NT2/D1 (cell line): ENCODE measurements at regions not wholly inside any gene's neighbourhood (a gene's known extent, or its start where the extent isn't known, plus 50 kb on each side); places are given as distances from the start of the nearest gene placed in this dataset.
"Not testable (repeated sequence)": the region's sequence is repeated elsewhere in the genome, so short reads cannot be mapped to it uniquely, and the experiment has no call there.

Source experiments
- DNase-seq: peaks from one replicate; pipeline ENCODE4 v3.0.0-alpha.2; 2011; ENCODE audit warnings: low read depth, low spot score
- H3K27me3 ChIP-seq: 2 replicates; pipeline ENCODE4 v1.6.0; 2011; ENCODE audit warnings: mild to moderate bottlenecking; ENCODE audit not compliant: insufficient read length, insufficient read depth
- H3K36me3 ChIP-seq: 2 replicates; pipeline ENCODE4 v1.6.1; 2011; ENCODE audit warnings: mild to moderate bottlenecking, low read length, mixed read lengths; ENCODE audit not compliant: insufficient read depth, insufficient read length
- H3K4me1 ChIP-seq: 2 replicates; pipeline ENCODE4 v1.5.1; 2011; ENCODE audit not compliant: insufficient read depth, insufficient read length
- H3K4me3 ChIP-seq: 2 replicates; pipeline ENCODE4 v1.5.1; 2011; ENCODE audit warnings: low read depth; ENCODE audit not compliant: insufficient read length
- H3K9ac ChIP-seq: 2 replicates; pipeline ENCODE4 v1.6.0; 2011; ENCODE audit warnings: low read depth; ENCODE audit not compliant: insufficient read length
- H3K9me3 ChIP-seq: 2 replicates; pipeline ENCODE4 v1.5.1; 2011; ENCODE audit warnings: mild to moderate bottlenecking, low read length; ENCODE audit not compliant: insufficient read depth
- SUZ12 ChIP-seq: IDR thresholded peaks from 2 replicates; pipeline ENCODE4 v1.6.1; 2011; ENCODE audit not compliant: insufficient read length, insufficient read depth; ENCODE audit errors: extremely low read depth
- YY1 ChIP-seq: IDR thresholded peaks from 2 replicates; pipeline ENCODE4 v1.6.1; 2011; ENCODE audit not compliant: insufficient read length, insufficient read depth
- ZNF274 ChIP-seq: IDR thresholded peaks from 2 replicates; pipeline ENCODE4 v1.6.1; 2011; ENCODE audit warnings: mild to moderate bottlenecking, low read depth, low read length

DNA sequence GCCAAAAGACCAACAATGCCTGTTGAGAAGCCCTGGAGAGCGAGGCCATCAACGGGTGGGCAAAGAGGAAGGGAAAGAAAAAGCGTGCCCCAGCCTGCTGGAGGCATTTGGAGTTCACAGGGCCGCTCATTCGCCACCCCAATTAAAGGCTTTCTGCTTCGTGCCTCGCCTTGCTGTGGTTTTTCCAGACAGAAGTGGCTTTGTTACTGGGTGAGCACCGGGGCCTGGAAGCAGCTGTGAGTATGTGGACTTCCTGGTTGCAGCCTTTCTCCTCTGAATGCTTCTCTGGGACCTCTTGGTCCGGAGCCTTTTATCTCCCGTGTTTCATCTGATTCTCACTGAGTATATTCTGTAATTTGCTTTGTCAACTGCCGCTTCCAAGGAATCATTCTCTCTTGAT is 118.1 kb upstream of the EGR2 start:
- H3K9ac ChIP-seq = no peak overlapping the region
- H3K4me1 ChIP-seq = no peaks in the 10 kb centered on the region
- TF ChIP-seq ZNF274 (no peak), YY1 (no peak), SUZ12 (no peak)
- no peaks in the 10 kb centered on the region; the same call in 1 of the 2 replicates for H3K9me3 ChIP-seq
- DNase-seq = no peak
- no peak overlapping the region for H3K4me3 ChIP-seq
- H3K36me3 ChIP-seq = no peaks in the 10 kb centered on the region
- H3K27me3 ChIP-seq = no peaks in the 10 kb centered on the region

GRCh38 chr10:62928763-62929162 is 112.6 kb upstream of the EGR2 start:
- H3K9me3 ChIP-seq, H3K9ac ChIP-seq, DNase-seq, H3K27me3 ChIP-seq, H3K4me1 ChIP-seq, H3K36me3 ChIP-seq, H3K4me3 ChIP-seq: not testable (repeated sequence)

DNA sequence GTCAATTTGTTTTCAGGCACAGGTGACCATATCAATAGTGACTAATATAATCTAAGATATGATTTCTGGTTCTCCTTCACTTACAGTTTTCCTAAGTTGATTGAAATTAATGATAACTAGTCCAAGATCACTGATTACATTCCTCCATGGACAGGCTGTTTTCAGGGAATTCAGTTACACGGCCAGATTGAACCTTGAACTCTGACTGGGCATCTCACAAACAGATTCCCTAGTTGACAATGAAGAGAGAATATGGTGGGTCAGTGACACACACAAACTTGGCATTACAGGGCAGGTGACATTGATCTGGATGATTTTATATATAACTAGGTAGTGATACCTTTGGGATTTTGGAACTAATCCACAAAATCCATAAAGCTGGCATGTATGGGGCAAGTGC is 110.2 kb upstream of the EGR2 start:
- no peak overlapping the region for H3K9ac ChIP-seq
- no peaks in the 10 kb centered on the region; the same call in 1 of the 2 replicates for H3K9me3 ChIP-seq
- H3K27me3 ChIP-seq = no peaks in the 10 kb centered on the region
- H3K4me3 ChIP-seq = no peak overlapping the region
- no peaks in the 10 kb centered on the region for H3K4me1 ChIP-seq
- no peak for TF ChIP-seq YY1
- no peak for TF ChIP-seq SUZ12
- no peak for TF ChIP-seq ZNF274
- DNase-seq = no peak
- H3K36me3 ChIP-seq = no peaks in the 10 kb centered on the region

DNA sequence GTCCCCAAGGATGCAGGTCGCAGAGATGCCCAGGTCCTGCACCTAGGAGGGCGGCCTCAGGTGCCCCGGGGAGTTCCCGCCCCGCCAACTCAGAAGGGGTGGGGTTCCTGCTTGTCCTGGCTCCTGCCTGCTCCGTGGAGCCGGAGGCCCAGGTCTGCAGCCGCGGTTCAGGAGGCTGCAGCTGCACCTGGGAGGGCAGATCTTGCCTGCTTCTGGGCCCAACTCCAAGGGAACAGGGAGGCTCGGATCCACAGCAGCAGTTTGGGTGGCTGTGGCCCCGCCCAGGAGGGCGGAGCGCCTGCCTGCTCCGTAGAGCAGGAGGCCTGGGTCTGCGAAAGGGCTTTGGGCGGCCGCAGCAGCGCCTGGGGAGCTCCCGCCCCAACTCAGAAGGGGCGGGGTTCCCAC is 108.2 kb upstream of the EGR2 start:
- peak overlapping the region; percentile 42 for H3K9ac ChIP-seq
- TF ChIP-seq SUZ12 = no peak
- TF ChIP-seq YY1 = no peak
- TF ChIP-seq ZNF274 = no peak
- no peaks in the 10 kb centered on the region for H3K27me3 ChIP-seq
- H3K4me3 ChIP-seq = no peak overlapping the region
- no peaks in the 10 kb centered on the region for H3K36me3 ChIP-seq
- no peak for DNase-seq
- no peaks in the 10 kb centered on the region; the same call in 1 of the 2 replicates for H3K9me3 ChIP-seq
- no peaks in the 10 kb centered on the region for H3K4me1 ChIP-seq

DNA sequence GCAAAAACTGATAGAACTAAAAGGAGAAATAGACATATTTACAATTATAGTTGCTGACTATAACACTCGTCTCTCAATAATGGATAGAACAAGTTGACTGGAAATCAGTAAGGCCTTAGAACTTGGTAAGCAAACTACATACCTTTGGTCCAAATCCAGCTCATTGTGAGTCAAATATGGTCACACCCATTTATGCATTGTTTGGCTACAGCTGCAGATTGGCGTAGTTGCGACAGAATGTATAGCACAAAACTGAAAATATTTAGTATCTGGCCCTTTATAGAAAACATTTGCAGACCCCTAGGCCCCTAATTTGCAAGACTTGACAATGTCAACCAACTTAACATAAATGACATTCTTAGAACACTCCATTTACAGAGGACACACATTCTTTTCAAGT is 103.6 kb upstream of the EGR2 start:
- no peak overlapping the region for H3K9ac ChIP-seq
- H3K4me1 ChIP-seq = no peaks in the 10 kb centered on the region
- TF ChIP-seq YY1 (no peak), ZNF274 (no peak), SUZ12 (no peak)
- H3K36me3 ChIP-seq = no peaks in the 10 kb centered on the region
- DNase-seq = no peak
- H3K4me3 ChIP-seq = no peak overlapping the region
- no peaks in the 10 kb centered on the region for H3K9me3 ChIP-seq
- no peaks in the 10 kb centered on the region for H3K27me3 ChIP-seq

DNA sequence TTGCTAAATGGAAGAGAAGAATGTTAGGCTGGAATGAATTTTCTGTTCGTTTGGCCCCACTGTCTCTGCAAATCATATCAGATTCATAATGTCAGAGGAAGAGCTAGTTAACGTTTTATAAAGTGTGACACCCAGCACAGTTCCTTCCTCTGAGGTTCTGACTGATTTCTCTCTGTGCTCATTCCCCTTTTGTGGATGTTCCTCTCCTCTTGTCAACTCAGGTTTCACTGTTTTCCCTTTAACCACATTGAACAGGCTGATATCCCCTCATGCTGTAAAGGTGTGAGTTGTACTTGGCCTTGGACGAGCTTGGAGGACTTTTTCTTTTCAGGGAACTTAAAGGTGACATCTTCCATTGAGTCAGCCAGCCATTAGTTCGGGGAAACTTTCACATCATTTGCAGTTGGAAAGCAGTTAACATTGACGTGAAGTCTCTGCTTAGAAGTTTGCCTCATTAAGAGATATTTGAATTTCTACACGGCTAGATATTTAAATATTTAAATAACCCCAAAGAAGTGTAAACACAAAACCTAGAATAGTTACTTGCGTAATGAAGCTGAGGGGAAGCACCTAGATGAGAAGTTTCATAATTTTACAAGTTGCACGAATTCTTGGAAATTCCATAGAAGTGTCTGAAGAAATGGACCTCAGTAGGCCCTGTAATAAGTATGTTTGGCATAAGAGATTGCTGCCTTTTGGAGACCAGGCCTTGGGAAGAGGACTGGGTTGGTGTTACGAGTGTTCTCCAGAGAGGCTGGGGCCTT is 101.5 kb upstream of the EGR2 start:
- H3K4me1 ChIP-seq = no peaks in the 10 kb centered on the region
- no peaks in the 10 kb centered on the region for H3K9me3 ChIP-seq
- DNase-seq = no peak
- no peaks in the 10 kb centered on the region for H3K36me3 ChIP-seq
- no peaks in the 10 kb centered on the region for H3K27me3 ChIP-seq
- no peak overlapping the region for H3K4me3 ChIP-seq
- no peak overlapping the region for H3K9ac ChIP-seq
- no peak for TF ChIP-seq SUZ12
- no peak for TF ChIP-seq ZNF274
- no peak for TF ChIP-seq YY1

GRCh38 chr10:62916141-62916603 is 100.0 kb upstream of the EGR2 start:
- H3K9ac ChIP-seq = no peak overlapping the region
- no peak overlapping the region for H3K4me3 ChIP-seq
- H3K4me1 ChIP-seq = no peaks in the 10 kb centered on the region
- no peak for TF ChIP-seq SUZ12
- TF ChIP-seq ZNF274 = no peak
- TF ChIP-seq YY1 = no peak
- H3K27me3 ChIP-seq = no peaks in the 10 kb centered on the region
- no peaks in the 10 kb centered on the region for H3K9me3 ChIP-seq
- H3K36me3 ChIP-seq = no peaks in the 10 kb centered on the region
- DNase-seq = no peak
